Osteocyte (in vitro differentiated cells): ENCODE measurements at regions not wholly inside any gene's neighbourhood (a gene's known extent, or its start where the extent isn't known, plus 50 kb on each side); places are given as distances from the start of the nearest gene placed in this dataset.

Experiments used
- DNase-seq: peaks from one replicate; pipeline ENCODE4 v3.0.0; 2021; ENCODE audit warnings: mixed read lengths; ENCODE audit not compliant: unreplicated experiment; ENCODE audit errors: extremely low spot score
- H3K27ac Mint-ChIP-seq: one replicate; pipeline ENCODE4 v1.8.0; 2021; ENCODE audit warnings: mild to moderate bottlenecking, mixed read lengths; ENCODE audit not compliant: unreplicated experiment
- H3K27me3 Mint-ChIP-seq: one replicate; pipeline ENCODE4 v1.8.0; 2021; ENCODE audit warnings: mixed read lengths; ENCODE audit not compliant: unreplicated experiment
- H3K36me3 Mint-ChIP-seq: one replicate; pipeline ENCODE4 v1.8.0; 2021; ENCODE audit warnings: mixed read lengths; ENCODE audit not compliant: unreplicated experiment
- H3K4me1 Mint-ChIP-seq: one replicate; pipeline ENCODE4 v1.8.0; 2021; ENCODE audit warnings: mixed read lengths; ENCODE audit not compliant: unreplicated experiment
- H3K4me3 Mint-ChIP-seq: one replicate; pipeline ENCODE4 v1.8.0; 2021; ENCODE audit warnings: mild to moderate bottlenecking, moderate library complexity, mixed read lengths; ENCODE audit not compliant: unreplicated experiment
- H3K9me3 Mint-ChIP-seq: one replicate; pipeline ENCODE4 v1.8.0; 2021; ENCODE audit warnings: mixed read lengths; ENCODE audit not compliant: unreplicated experiment
- CTCF ChIP-seq: fragments of 200-600 bp; sonication (generic); IDR thresholded peaks from 2 replicates; pipeline ENCODE4 v1.5.0; 2021; ENCODE audit warnings: antibody characterized with exemption, mild to moderate bottlenecking, moderate library complexity

DNA sequence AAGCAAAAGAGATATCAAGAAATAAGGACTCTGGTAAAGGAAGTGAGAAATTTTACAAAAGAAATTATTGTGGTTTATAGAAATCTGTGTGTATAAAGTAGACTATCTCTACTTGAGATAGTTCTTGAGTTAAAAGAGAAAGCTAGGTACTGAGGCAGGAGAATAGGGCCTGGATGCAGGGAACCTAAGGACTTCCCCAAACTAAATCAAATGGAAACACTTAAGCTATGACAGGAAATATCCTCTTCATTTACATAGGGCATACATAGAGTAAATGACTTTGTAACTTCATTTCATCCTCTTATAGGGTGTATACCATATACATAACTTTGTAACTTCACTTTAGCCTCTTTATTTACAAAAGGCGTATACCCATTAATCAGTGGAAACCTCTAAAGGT is 219.2 kb upstream of the RGPD4 start:
- Mint-ChIP-seq H3K9me3 (no peaks in the 10 kb centered on the region), H3K27ac (no peak overlapping the region), H3K27me3 (peaks cover 18% of the 10 kb centered on the region), H3K36me3 (no peaks in the 10 kb centered on the region), H3K4me1 (peaks cover 3% of the 10 kb centered on the region), H3K4me3 (no peak overlapping the region)
- DNase-seq, result no peak
- TF ChIP-seq CTCF, result no peak

GRCh38 chr2:107615039-107615438 is 211.7 kb upstream of the RGPD4 start:
- Mint-ChIP-seq H3K36me3 (no peaks in the 10 kb centered on the region), H3K4me3 (no peak overlapping the region), H3K9me3 (peaks cover 8% of the 10 kb centered on the region), H3K27me3 (peaks cover 7% of the 10 kb centered on the region), H3K4me1 (no peaks in the 10 kb centered on the region), H3K27ac (no peak overlapping the region)
- DNase-seq, result no peak
- no peak for TF ChIP-seq CTCF

DNA sequence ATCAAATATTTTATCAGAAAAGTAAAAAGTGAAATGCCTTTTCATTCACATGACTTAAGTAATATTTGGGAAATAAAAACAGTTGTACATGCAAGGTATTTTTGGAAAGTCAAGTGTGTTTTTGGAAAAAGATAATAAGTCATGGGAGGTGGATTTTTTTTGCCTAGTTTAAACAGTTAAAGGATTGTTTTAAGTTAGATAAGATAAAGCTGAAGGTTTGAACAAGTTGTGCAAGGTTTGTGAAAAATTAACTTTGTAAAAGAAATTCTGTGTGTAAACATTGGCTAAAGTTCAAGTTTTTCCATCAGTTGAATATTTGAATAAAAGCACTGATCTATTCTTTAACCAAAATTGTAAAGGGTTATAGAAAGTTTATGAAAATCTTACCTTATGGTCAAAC is 207.9 kb upstream of the RGPD4 start:
- DNase-seq, result no peak
- Mint-ChIP-seq H3K4me1 (peaks cover 5% of the 10 kb centered on the region), H3K4me3 (no peak overlapping the region), H3K27me3 (peaks cover 7% of the 10 kb centered on the region), H3K9me3 (peaks cover 16% of the 10 kb centered on the region), H3K36me3 (no peaks in the 10 kb centered on the region), H3K27ac (no peak overlapping the region)
- no peak for TF ChIP-seq CTCF

DNA sequence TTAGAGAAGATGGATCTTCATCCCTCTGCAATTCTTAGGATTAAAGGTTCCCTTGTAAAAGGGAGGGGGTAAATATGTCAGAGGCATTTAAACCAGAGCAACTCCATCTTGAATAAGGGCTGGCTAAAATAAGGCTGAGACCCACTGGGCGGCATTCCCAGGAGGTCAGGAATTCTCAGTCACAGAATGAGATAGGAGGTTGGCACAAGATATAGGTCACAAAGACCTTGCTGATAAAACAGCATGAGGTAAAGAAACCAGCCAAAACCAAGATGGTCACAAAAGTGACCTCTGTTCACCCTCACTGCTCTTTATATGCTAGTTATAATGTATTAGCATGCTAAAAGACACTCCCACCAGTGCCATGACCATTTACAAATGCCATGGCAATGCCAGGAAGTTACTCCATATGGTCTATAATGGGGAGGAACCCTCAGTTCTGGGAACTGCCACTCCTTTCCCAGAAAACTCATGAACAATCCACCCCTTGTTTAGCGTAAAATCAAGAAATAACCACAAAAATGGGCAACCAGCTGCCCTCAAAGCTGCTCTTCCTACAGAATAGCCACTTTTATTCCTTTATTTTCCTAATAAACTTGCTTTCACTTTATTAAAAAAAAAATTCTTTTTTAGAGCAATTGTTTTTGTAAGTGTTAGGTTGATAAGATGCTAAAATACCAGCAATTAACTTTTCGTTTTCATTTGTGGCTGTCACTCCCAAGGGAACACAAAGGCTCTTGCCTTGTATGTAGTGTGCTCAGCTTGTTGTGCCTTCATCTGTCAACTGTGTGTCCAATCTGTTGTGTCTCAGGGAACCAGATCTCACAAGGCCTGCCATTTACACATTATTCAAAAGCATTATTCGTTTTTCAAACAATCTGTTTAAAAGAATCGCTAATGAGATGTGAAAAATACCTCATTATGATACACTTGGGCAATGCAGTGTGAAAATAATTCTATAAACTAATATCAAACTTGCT is 205.2 kb upstream of the RGPD4 start:
- peaks cover 18% of the 10 kb centered on the region for H3K9me3 Mint-ChIP-seq
- TF ChIP-seq CTCF, result no peak
- no peak overlapping the region for H3K27ac Mint-ChIP-seq
- H3K27me3 Mint-ChIP-seq, result peaks cover 3% of the 10 kb centered on the region
- no peak overlapping the region for H3K4me3 Mint-ChIP-seq
- no peaks in the 10 kb centered on the region for H3K36me3 Mint-ChIP-seq
- DNase-seq, result no peak
- H3K4me1 Mint-ChIP-seq, result peaks cover 5% of the 10 kb centered on the region

- DNase-seq, result no peak
- H3K4me3 Mint-ChIP-seq, result no peak overlapping the region
- H3K36me3 Mint-ChIP-seq, result peaks cover 4% of the 10 kb centered on the region
- H3K27ac Mint-ChIP-seq, result no peak overlapping the region
- no peak for TF ChIP-seq CTCF
- peaks cover 2% of the 10 kb centered on the region for H3K27me3 Mint-ChIP-seq
- H3K9me3 Mint-ChIP-seq, result peaks cover 31% of the 10 kb centered on the region
- H3K4me1 Mint-ChIP-seq, result peaks cover 5% of the 10 kb centered on the region
Measured at GRCh38 chr2:107622741-107623310, 203.9 kb upstream of the RGPD4 start.
